ENCODE measurements at regions not wholly inside any gene's neighbourhood (a gene's known extent, or its start where the extent isn't known, plus 50 kb on each side); places are given as distances from the start of the nearest gene placed in this dataset.
"Not testable (repeated sequence)": the region's sequence is repeated elsewhere in the genome, so short reads cannot be mapped to it uniquely, and the experiment has no call there.

- no peak overlapping the region for H3K27ac Mint-ChIP-seq
- peaks cover 0 to 1% (median 0%) of the 10 kb centered on the region in 6 donors for H3K9me3 Mint-ChIP-seq
- H3K4me3 Mint-ChIP-seq: no peak overlapping the region
- H3K4me1 Mint-ChIP-seq: no peaks in the 10 kb centered on the region
- no peak for DNase-seq
- H3K27me3 Mint-ChIP-seq (ENCODE audit: low read depth in 3 of 3): peaks cover 0 to 3% (median 0%) of the 10 kb centered on the region in 3 donors
- no peaks in the 10 kb centered on the region for H3K36me3 Mint-ChIP-seq
Observed at GRCh38 chr10:90089719-90090118, 388.3 kb downstream of the KIF20B start.

GRCh38 chr10:90096196-90096595 is 394.8 kb downstream of the KIF20B start:
- no peaks in the 10 kb centered on the region for H3K9me3 Mint-ChIP-seq
- no peak overlapping the region for H3K4me3 Mint-ChIP-seq
- no peaks in the 10 kb centered on the region for H3K36me3 Mint-ChIP-seq
- no peaks in the 10 kb centered on the region for H3K4me1 Mint-ChIP-seq
- DNase-seq: no peak
- no peak overlapping the region for H3K27ac Mint-ChIP-seq
- peaks cover 0 to 3% (median 0%) of the 10 kb centered on the region in 3 donors for H3K27me3 Mint-ChIP-seq (ENCODE audit: low read depth in 3 of 3)

GRCh38 chr10:90107581-90107980 is 406.2 kb downstream of the KIF20B start:
- peaks cover 0 to 13% (median under 1%) of the 10 kb centered on the region in 6 donors for H3K9me3 Mint-ChIP-seq
- H3K4me1 Mint-ChIP-seq; H3K36me3 Mint-ChIP-seq; H3K4me3 Mint-ChIP-seq; H3K27ac Mint-ChIP-seq; DNase-seq; H3K27me3 Mint-ChIP-seq (ENCODE audit: low read depth in 3 of 3): not testable (repeated sequence)

DNA sequence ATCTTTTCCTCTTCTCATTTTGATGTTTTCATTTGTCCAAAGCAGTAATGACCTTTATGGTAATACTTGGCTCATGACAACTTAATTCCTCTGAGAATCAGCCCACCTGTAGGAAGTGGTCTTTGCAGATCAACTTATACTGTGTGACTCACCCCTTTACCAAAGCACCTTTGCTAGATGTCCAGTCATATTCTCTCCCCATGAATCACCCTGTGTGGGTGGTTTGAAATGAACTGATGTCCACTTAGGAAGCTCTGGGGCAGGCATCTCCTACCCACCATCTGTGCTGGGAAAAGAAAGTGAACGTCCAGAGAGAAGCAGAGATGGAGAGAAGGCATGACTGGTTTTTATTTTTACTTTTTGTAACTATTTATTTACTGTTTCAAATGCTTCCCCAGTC is 410.3 kb downstream of the KIF20B start:
- DNase-seq: no peak
- Mint-ChIP-seq H3K4me3 (no peak overlapping the region), H3K36me3 (no peaks in the 10 kb centered on the region), H3K27me3 (ENCODE audit: low read depth in 3 of 3) (no peaks in the 10 kb centered on the region), H3K9me3 (peaks cover under 1 to 20% (median 6%) of the 10 kb centered on the region in 6 donors), H3K27ac (no peak overlapping the region), H3K4me1 (no peaks in the 10 kb centered on the region)

- Mint-ChIP-seq H3K9me3 (peaks cover 2 to 17% (median 6%) of the 10 kb centered on the region in 6 donors), H3K4me1 (no peaks in the 10 kb centered on the region), H3K36me3 (no peaks in the 10 kb centered on the region), H3K27me3 (ENCODE audit: low read depth in 3 of 3) (no peaks in the 10 kb centered on the region), H3K27ac (no peak overlapping the region), H3K4me3 (no peak overlapping the region)
- no peak for DNase-seq
Observed at GRCh38 chr10:90112681-90113080, 411.3 kb downstream of the KIF20B start.

GRCh38 chr10:90118567-90118966 is 417.2 kb downstream of the KIF20B start:
- not testable (repeated sequence) for H3K27me3 Mint-ChIP-seq (ENCODE audit: low read depth in 3 of 3); H3K27ac Mint-ChIP-seq; DNase-seq; H3K4me3 Mint-ChIP-seq; H3K4me1 Mint-ChIP-seq; H3K36me3 Mint-ChIP-seq
- H3K9me3 Mint-ChIP-seq: peaks cover 2 to 26% (median 19%) of the 10 kb centered on the region in 6 donors

GRCh38 chr10:90119631-90120280 is 418.4 kb downstream of the KIF20B start:
- H3K4me3 Mint-ChIP-seq; H3K27ac Mint-ChIP-seq; H3K4me1 Mint-ChIP-seq; H3K36me3 Mint-ChIP-seq; H3K27me3 Mint-ChIP-seq (ENCODE audit: low read depth in 3 of 3); DNase-seq: not testable (repeated sequence)
- peaks cover 2 to 25% (median 17%) of the 10 kb centered on the region in 6 donors for H3K9me3 Mint-ChIP-seq

DNA sequence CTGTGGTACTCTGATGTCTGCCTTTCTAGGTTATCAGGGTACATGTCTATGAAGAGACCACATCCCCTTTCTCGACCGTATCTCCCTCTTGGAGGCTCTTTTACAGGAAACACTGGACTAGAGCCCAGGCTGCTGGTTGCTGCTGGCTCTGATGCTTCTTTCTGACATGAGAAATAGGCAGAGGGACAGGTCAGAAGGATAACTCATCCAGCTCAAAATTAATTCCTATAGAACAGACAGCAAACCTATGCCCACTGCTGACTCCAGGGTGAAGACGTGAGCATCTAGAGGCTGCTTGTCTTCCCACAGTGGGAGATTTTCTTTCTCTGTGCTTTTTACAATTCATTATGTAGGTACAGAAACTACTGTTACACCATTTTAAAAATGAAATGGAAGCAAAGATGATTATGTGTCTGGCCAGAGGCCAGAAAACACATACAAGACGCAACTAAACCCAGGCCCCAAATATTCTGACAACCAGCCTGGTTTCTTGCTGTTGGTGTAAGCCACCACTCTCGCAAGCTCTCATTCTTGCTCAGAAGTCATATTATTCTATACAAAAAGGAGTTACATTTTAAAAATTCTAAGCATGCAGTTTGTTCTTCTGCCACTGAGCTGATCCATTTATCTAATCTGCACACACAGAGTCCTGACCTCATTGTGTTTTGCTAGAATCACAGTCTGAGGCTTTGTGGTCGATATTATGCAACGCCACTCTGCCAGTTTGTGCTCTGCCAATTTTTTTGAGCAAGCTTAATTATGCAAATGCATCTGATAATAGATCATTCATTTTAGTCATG is 424.3 kb downstream of the KIF20B start:
- Mint-ChIP-seq H3K27ac (no peak overlapping the region), H3K4me1 (no peaks in the 10 kb centered on the region)

GRCh38 chr10:90126256-90126595 is 424.8 kb downstream of the KIF20B start:
- Mint-ChIP-seq H3K27me3 (ENCODE audit: low read depth in 3 of 3) (peaks cover 0 to 3% (median under 1%) of the 10 kb centered on the region in 3 donors), H3K4me1 (no peaks in the 10 kb centered on the region), H3K27ac (no peak overlapping the region)

More for the DNA sequence above, 424.3 kb downstream of the KIF20B start:
- peaks cover 0 to 3% (median 0%) of the 10 kb centered on the region in 3 donors for H3K27me3 Mint-ChIP-seq (ENCODE audit: low read depth in 3 of 3)
- no peak for DNase-seq
- H3K4me3 Mint-ChIP-seq: no peak overlapping the region
- peaks cover 1 to 10% (median 7%) of the 10 kb centered on the region in 6 donors for H3K9me3 Mint-ChIP-seq
- H3K36me3 Mint-ChIP-seq: no peaks in the 10 kb centered on the region

DNA sequence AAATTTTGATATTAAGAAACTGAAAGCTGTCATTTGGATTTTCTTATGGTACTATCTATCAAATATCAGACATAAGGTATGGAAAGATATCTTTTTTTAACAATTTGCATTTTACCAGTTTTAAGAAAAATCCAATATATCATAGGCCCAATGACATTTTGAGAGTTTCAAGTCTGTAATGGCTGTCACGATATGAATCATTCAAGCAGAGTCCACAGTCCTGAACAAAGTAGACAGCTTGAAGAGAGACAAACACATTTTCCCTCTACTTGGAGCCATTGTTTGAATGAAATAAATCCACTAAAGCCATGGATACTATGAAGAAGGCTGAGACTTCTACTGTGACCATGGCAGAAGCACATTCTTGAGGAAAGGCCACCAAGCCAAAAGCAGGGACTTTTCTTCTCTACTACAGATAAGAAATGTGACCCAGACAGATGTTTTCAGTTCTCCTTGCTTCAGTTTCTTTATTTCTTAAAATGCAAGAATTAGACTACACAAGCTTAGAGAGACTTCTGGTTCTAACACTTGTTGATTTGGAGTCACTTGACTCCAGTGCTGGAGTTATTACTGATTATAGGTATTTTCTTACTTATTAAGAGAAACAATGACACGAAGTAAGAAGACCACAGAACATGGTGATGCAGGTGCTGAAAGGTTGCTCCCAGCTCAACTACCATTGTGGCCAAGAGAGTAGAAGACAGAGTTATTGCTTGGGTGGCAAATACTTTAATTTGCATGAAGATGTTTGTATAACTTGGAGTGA is 429.1 kb downstream of the KIF20B start:
- DNase-seq: no peak
- Mint-ChIP-seq H3K4me1 (no peaks in the 10 kb centered on the region), H3K36me3 (no peaks in the 10 kb centered on the region), H3K9me3 (peaks cover 6 to 34% (median 17%) of the 10 kb centered on the region in 6 donors), H3K27me3 (ENCODE audit: low read depth in 3 of 3) (peaks cover 0 to 3% (median 2%) of the 10 kb centered on the region in 3 donors), H3K4me3 (no peak overlapping the region), H3K27ac (no peak overlapping the region)

More at GRCh38 chr10:90126256-90126595, 424.8 kb downstream of the KIF20B start:
- H3K4me3 Mint-ChIP-seq: no peak overlapping the region
- no peaks in the 10 kb centered on the region for H3K36me3 Mint-ChIP-seq
- DNase-seq: no peak
- H3K9me3 Mint-ChIP-seq: peaks cover 0 to 15% (median 8%) of the 10 kb centered on the region in 6 donors

DNA sequence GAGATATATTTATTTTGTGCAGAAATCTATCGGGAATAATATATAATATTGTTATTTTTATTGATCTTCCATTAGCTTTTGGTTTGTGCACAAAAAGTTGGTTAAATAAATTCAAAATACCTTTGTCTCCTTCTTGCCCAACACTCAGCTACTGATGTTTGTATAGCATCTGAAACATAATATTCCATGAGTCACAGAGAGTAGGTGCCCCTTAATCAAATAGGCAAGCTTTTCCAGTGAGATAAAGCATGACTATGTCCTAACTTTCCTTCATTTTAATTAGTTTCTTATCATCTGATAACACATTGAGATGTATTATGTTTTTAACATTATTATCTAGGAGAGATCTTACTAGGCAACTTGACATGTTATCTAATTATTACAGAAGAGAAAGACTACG is 432.2 kb downstream of the KIF20B start:
- Mint-ChIP-seq H3K9me3 (peaks cover 14 to 59% (median 37%) of the 10 kb centered on the region in 6 donors), H3K4me3 (no peak overlapping the region), H3K4me1 (no peaks in the 10 kb centered on the region), H3K36me3 (peaks cover 0 to 6% (median 6%) of the 10 kb centered on the region in 3 donors), H3K27ac (no peak overlapping the region), H3K27me3 (ENCODE audit: low read depth in 3 of 3) (peaks cover 0 to 2% (median under 1%) of the 10 kb centered on the region in 3 donors)
- DNase-seq: no peak

- DNase-seq: no peak
- Mint-ChIP-seq H3K4me3 (no peak overlapping the region), H3K27me3 (ENCODE audit: low read depth in 3 of 3) (peaks cover 0 to 2% (median 0%) of the 10 kb centered on the region in 3 donors), H3K4me1 (no peaks in the 10 kb centered on the region), H3K36me3 (peaks cover 0 to 11% (median 6%) of the 10 kb centered on the region in 3 donors), H3K27ac (no peak overlapping the region), H3K9me3 (peaks cover 8 to 74% (median 38%) of the 10 kb centered on the region in 6 donors)
Observed at GRCh38 chr10:90136731-90137316, 435.4 kb downstream of the KIF20B start.

DNA sequence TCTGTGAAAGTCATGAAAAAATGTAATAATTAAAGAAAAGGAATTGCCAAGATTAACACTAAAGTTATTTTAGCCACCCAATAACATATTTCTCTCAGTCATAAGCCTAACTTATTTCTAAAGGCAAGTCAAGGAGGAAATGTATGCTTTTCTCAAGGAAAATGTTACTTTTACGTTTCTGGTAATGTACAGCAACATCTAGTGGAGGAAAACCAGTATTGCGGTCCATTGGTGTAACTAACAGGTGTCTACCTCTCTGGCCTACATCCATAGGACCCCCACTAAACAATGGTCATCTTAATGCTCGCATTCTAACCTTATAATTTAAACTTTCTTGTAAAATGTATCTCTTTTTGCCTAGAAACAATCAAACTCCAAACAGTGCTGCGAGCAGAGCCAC is 437.5 kb downstream of the KIF20B start:
- peaks cover 0 to 4% (median 2%) of the 10 kb centered on the region in 3 donors for H3K27me3 Mint-ChIP-seq (ENCODE audit: low read depth in 3 of 3)
- no peak for DNase-seq
- H3K4me3 Mint-ChIP-seq: no peak overlapping the region
- H3K9me3 Mint-ChIP-seq: peaks cover 8 to 68% (median 37%) of the 10 kb centered on the region in 6 donors
- H3K27ac Mint-ChIP-seq: no peak overlapping the region
- H3K4me1 Mint-ChIP-seq: no peaks in the 10 kb centered on the region
- H3K36me3 Mint-ChIP-seq: peaks cover 0 to 11% (median 9%) of the 10 kb centered on the region in 3 donors

Data from immature natural killer cell (primary cell).